K562 (cell line): ENCODE measurements at regions not wholly inside any gene's neighbourhood (a gene's known extent, or its start where the extent isn't known, plus 50 kb on each side); places are given as distances from the start of the nearest gene placed in this dataset.

Experiments
- ATAC-seq: fragments of 200-7000 bp; cut with Tn5 transposase; 3 replicates; pipeline ENCODE4 v1.9.1; 2020; ENCODE audit warnings: moderate library complexity
- BruUV-seq: library from RNA; stranded (reverse); fragments of 400-500 nt; replicated peaks from 2 replicates; lab custom pipeline; 2021; lab: Mats Ljungman, UMichigan
- CTCF ChIA-PET: fragments of 300-600 bp; formaldehyde crosslinking; extraction: SDS; loops from one replicate; lab custom pipeline; 2021; ENCODE audit warnings: low intra/inter-chr PET ratio; lab: Yijun Ruan, JAX
- POLR2A ChIA-PET: fragments of 300-600, 350-650 bp; sonication (Branson Sonifier 250); formaldehyde crosslinking; extraction: SDS; loops from one replicate; lab custom pipeline; 2021; ENCODE audit warnings: antibody characterized with exemption, inconsistent platforms; lab: Yijun Ruan, JAX
- DNase-seq, 4 experiments: peaks; one replicate each; pipeline versions ENCODE4 v3.0.0 to v3.0.0-alpha.2; 2011 to 2018; ENCODE audit warnings: low spot score in 3 of 4, mixed read lengths in 3 of 4; ENCODE audit errors: extremely low read depth in 1 of 4
- FAIRE-seq: peaks from 2 replicates; lab custom pipeline; 2011; peaks lifted over from hg19 to GRCh38; lab: Jason Lieb, UNC
- H2AFZ ChIP-seq: 2 replicates; pipeline ENCODE4 v1.6.0; 2011; ENCODE audit warnings: low read depth, low read length, control low read depth, inconsistent platforms
- H3K27ac ChIP-seq: fragments of 200-600 bp; 3 replicates; pipeline ENCODE4 v1.8.0; 2011; ENCODE audit warnings: low read depth, mild to moderate bottlenecking, control low read depth, inconsistent platforms, low read length, moderate library complexity, mixed read lengths; ENCODE audit errors: extremely low read depth
- H3K27me3 ChIP-seq, 2 experiments: fragments of 300-600 bp in 1 of 2; 2 replicates in 1 of 2; 3 replicates in 1 of 2; pipeline versions ENCODE4 v1.6.0 to v1.8.0; 2011; ENCODE audit warnings: inconsistent platforms in 2 of 2, low read length in 2 of 2, mild to moderate bottlenecking in 1 of 2, mixed read lengths in 1 of 2, moderate library complexity in 1 of 2; ENCODE audit not compliant: control insufficient read depth in 2 of 2, insufficient read depth in 2 of 2
- H3K36me3 ChIP-seq: fragments of 300-600 bp; 3 replicates; pipeline ENCODE4 v1.8.0; 2011; ENCODE audit warnings: mild to moderate bottlenecking, low read length, inconsistent platforms; ENCODE audit not compliant: control insufficient read depth, insufficient read depth
- H3K4me1 ChIP-seq, 2 experiments: fragments of 200-600 bp in 1 of 2; replicated peaks in 1 of 2; 2 replicates in 1 of 2; 3 replicates in 1 of 2; pipeline versions ENCODE4 v1.5.1 to v1.8.0; 2011; ENCODE audit warnings: inconsistent platforms in 2 of 2, low read length in 2 of 2, mild to moderate bottlenecking in 1 of 2, mixed read lengths in 1 of 2, moderate library complexity in 1 of 2; ENCODE audit not compliant: control insufficient read depth in 2 of 2, insufficient read depth in 2 of 2
- H3K4me2 ChIP-seq: 2 replicates; pipeline ENCODE4 v1.6.1; 2011; ENCODE audit warnings: low read length, control low read depth, inconsistent platforms, mixed read lengths; ENCODE audit not compliant: insufficient read depth
- H3K4me3 ChIP-seq: fragments of 200-600 bp; sonication (generic), shearing (Covaris generic); 2 replicates; pipeline ENCODE4 v1.5.1; 2016; ENCODE audit warnings: control low read depth, inconsistent platforms
- H3K79me2 ChIP-seq: fragments of 200-600 bp; 3 replicates; pipeline ENCODE4 v1.8.0; 2011; ENCODE audit warnings: low read length, inconsistent platforms; ENCODE audit not compliant: control insufficient read depth, insufficient read depth
- H3K9ac ChIP-seq, 2 experiments: 2 replicates each; pipeline versions ENCODE4 v1.6.0 to v1.6.1; 2011; ENCODE audit warnings: low read depth in 2 of 2, low read length in 2 of 2, control low read depth in 1 of 2, inconsistent platforms in 1 of 2, mild to moderate bottlenecking in 1 of 2, mixed read lengths in 1 of 2; ENCODE audit not compliant: insufficient read depth in 1 of 2
- H3K9me1 ChIP-seq: one replicate; pipeline ENCODE4 v1.6.0; 2011; ENCODE audit warnings: inconsistent platforms, mild to moderate bottlenecking, low read length, moderate library complexity; ENCODE audit not compliant: control insufficient read depth, insufficient read depth
- H3K9me3 ChIP-seq: replicated peaks from 2 replicates; pipeline ENCODE4 v1.5.1; 2011; ENCODE audit warnings: low read depth, low read length, inconsistent platforms; ENCODE audit not compliant: control insufficient read depth, insufficient read depth
- H4K20me1 ChIP-seq: replicated peaks from 2 replicates; pipeline ENCODE4 v1.6.1; 2011; ENCODE audit warnings: low read length, inconsistent platforms, mixed read lengths; ENCODE audit not compliant: control insufficient read depth, insufficient read depth
- GATA2 ChIP-seq: sonication (generic); formaldehyde crosslinking; IDR thresholded peaks from 2 replicates; pipeline ENCODE4 v1.4.0; 2020; ENCODE audit warnings: mild to moderate bottlenecking, missing genetic modification reagents
- HSF4 ChIP-seq: fragments of 250-450 bp; sonication (Bioruptor Pico); IDR thresholded peaks from 2 replicates; pipeline ENCODE4 v2.1.2; 2022; ENCODE audit warnings: mild to moderate bottlenecking, moderate library complexity, borderline replicate concordance
- NR3C1 ChIP-seq: sonication (generic); formaldehyde crosslinking; IDR thresholded peaks from 2 replicates; pipeline ENCODE4 v1.8.1; 2022; ENCODE audit warnings: missing genetic modification reagents
- PCBP2 ChIP-seq: fragments of 200-400 bp; formaldehyde crosslinking; IDR thresholded peaks from 2 replicates; pipeline ENCODE4 v1.6.1; 2018; ENCODE audit warnings: low read length, low read depth, mild to moderate bottlenecking, moderate library complexity; ENCODE audit not compliant: poor library complexity, severe bottlenecking
- ZNF444 ChIP-seq: fragments of 250-450 bp; sonication (Bioruptor Pico); IDR thresholded peaks from 2 replicates; pipeline ENCODE4 v1.4.0; 2020; ENCODE audit warnings: mild to moderate bottlenecking, moderate library complexity
- ZNF707 ChIP-seq: fragments of 250-450 bp; sonication (Bioruptor Pico); conservative IDR thresholded peaks from 2 replicates; pipeline ENCODE4 v1.8.0; 2022; ENCODE audit warnings: inconsistent platforms, mild to moderate bottlenecking, moderate library complexity
- WGBS: fragments of 100-300 bp; shearing (Covaris generic); methylation state at CpG from one replicate; pipeline ENCODE4 v1.1.6; 2016; ENCODE audit warnings: low coverage, mixed read lengths; ENCODE audit not compliant: insufficient coverage; ENCODE audit errors: missing lambda C conversion rate; 5-methylcytosine and 5-hydroxymethylcytosine counted together
- in situ Hi-C: fragments of 300-500 bp; cut with MboI; formaldehyde crosslinking; loops from 4 replicates; pipeline ENCODE4 v1.15.0; 2018; ENCODE audit warnings: inconsistent platforms, mixed read lengths
- intact Hi-C: fragments of 100-400 bp; cut with micrococcal nuclease; formaldehyde crosslinking; loops from 2 replicates; pipeline ENCODE4 v1.14.2; 2022
- TF ChIP-seq, protein P1 (sequence below), 2 experiments: fragments of 450-650 bp in 1 of 2; sonication (generic) in 1 of 2; formaldehyde crosslinking in 1 of 2; IDR thresholded peaks; 2 replicates each; pipeline versions ENCODE4 v1.7.1 to v1.9.0; 2016 to 2022; ENCODE audit warnings: inconsistent platforms in 1 of 2, mild to moderate bottlenecking in 1 of 2, missing genetic modification reagents in 1 of 2
- TF ChIP-seq, protein P2 (sequence below): fragments of 250-450 bp; sonication (Bioruptor Pico); IDR thresholded peaks from 2 replicates; pipeline ENCODE4 v1.4.0; 2020; ENCODE audit warnings: mild to moderate bottlenecking, moderate library complexity
- TF ChIP-seq, protein P3 (sequence below): IDR thresholded peaks from 3 replicates; pipeline ENCODE4 v1.6.1; 2011; ENCODE audit warnings: borderline replicate concordance, mild to moderate bottlenecking, moderate library complexity; ENCODE audit not compliant: insufficient read length; ENCODE audit errors: extremely low read depth

DNA sequence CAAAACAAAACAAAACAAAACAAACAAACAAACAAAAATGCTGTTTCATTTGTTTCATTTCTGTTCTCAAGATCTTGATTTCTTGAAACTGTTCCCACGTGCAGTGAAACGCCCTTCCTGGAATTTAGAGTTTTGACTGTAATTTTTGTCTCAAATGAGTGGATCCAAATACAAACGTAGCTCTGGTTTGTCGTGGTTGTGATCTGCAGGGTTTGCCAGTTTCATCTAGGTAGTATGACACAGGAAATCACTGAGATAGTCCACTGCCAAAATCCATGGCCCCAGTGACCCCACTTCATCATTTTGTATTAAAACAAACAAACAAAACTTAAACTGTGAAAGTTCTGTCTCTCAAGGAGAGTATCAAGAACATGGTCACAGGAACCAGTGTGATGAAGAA, 838.6 kb downstream of the BCL11B start:
- Histone ChIP-seq H3K9me3 (no peaks in the 10 kb centered on the region), H3K79me2 (no peaks in the 10 kb centered on the region), H3K9me1 (no peaks in the 10 kb centered on the region), H3K27me3 (no peaks in the 10 kb centered on the region), H3K36me3 (no peaks in the 10 kb centered on the region), H3K4me3 (no peak overlapping the region), H4K20me1 (no peaks in the 10 kb centered on the region), H3K4me1 (no peaks in the 10 kb centered on the region), H3K9ac (no peak overlapping the region), H2AFZ (no peak overlapping the region), H3K4me2 (no peak overlapping the region), H3K27ac (no peak overlapping the region)
- ATAC-seq (no peak), FAIRE-seq (no peak), DNase-seq (no peak)
- no TSS peak for BruUV-seq
- in situ Hi-C loops, result no loop called here
- 0% methylated on average over 4 of the region's 4 CpGs for WGBS
- ChIA-PET POLR2A (no interaction called here), CTCF (no interaction called here)
- intact Hi-C loops, result no loop called here
- TF ChIP-seq, protein P1, sequence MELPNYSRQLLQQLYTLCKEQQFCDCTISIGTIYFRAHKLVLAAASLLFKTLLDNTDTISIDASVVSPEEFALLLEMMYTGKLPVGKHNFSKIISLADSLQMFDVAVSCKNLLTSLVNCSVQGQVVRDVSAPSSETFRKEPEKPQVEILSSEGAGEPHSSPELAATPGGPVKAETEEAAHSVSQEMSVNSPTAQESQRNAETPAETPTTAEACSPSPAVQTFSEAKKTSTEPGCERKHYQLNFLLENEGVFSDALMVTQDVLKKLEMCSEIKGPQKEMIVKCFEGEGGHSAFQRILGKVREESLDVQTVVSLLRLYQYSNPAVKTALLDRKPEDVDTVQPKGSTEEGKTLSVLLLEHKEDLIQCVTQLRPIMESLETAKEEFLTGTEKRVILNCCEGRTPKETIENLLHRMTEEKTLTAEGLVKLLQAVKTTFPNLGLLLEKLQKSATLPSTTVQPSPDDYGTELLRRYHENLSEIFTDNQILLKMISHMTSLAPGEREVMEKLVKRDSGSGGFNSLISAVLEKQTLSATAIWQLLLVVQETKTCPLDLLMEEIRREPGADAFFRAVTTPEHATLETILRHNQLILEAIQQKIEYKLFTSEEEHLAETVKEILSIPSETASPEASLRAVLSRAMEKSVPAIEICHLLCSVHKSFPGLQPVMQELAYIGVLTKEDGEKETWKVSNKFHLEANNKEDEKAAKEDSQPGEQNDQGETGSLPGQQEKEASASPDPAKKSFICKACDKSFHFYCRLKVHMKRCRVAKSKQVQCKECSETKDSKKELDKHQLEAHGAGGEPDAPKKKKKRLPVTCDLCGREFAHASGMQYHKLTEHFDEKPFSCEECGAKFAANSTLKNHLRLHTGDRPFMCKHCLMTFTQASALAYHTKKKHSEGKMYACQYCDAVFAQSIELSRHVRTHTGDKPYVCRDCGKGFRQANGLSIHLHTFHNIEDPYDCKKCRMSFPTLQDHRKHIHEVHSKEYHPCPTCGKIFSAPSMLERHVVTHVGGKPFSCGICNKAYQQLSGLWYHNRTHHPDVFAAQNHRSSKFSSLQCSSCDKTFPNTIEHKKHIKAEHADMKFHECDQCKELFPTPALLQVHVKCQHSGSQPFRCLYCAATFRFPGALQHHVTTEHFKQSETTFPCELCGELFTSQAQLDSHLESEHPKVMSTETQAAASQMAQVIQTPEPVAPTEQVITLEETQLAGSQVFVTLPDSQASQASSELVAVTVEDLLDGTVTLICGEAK (IDR thresholded peaks at IDR 0.05), result no peak
- TF ChIP-seq, protein P1 (CRISPR knock-in tag; IDR thresholded peaks at IDR 0.05), result no peak
- no peak for TF ChIP-seq GATA2
- TF ChIP-seq, protein P2, sequence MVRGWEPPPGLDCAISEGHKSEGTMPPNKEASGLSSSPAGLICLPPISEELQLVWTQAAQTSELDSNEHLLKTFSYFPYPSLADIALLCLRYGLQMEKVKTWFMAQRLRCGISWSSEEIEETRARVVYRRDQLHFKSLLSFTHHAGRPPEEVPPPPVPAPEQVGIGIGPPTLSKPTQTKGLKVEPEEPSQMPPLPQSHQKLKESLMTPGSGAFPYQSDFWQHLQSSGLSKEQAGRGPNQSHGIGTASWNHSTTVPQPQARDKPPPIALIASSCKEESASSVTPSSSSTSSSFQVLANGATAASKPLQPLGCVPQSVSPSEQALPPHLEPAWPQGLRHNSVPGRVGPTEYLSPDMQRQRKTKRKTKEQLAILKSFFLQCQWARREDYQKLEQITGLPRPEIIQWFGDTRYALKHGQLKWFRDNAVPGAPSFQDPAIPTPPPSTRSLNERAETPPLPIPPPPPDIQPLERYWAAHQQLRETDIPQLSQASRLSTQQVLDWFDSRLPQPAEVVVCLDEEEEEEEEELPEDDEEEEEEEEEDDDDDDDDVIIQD (CRISPR knock-in tag), result no peak
- TF ChIP-seq, protein P3, sequence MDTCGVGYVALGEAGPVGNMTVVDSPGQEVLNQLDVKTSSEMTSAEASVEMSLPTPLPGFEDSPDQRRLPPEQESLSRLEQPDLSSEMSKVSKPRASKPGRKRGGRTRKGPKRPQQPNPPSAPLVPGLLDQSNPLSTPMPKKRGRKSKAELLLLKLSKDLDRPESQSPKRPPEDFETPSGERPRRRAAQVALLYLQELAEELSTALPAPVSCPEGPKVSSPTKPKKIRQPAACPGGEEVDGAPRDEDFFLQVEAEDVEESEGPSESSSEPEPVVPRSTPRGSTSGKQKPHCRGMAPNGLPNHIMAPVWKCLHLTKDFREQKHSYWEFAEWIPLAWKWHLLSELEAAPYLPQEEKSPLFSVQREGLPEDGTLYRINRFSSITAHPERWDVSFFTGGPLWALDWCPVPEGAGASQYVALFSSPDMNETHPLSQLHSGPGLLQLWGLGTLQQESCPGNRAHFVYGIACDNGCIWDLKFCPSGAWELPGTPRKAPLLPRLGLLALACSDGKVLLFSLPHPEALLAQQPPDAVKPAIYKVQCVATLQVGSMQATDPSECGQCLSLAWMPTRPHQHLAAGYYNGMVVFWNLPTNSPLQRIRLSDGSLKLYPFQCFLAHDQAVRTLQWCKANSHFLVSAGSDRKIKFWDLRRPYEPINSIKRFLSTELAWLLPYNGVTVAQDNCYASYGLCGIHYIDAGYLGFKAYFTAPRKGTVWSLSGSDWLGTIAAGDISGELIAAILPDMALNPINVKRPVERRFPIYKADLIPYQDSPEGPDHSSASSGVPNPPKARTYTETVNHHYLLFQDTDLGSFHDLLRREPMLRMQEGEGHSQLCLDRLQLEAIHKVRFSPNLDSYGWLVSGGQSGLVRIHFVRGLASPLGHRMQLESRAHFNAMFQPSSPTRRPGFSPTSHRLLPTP, result no peak
- TF ChIP-seq PCBP2, result no peak
- no peak for TF ChIP-seq ZNF444 (CRISPR knock-in tag)
- no peak for TF ChIP-seq HSF4 (CRISPR knock-in tag)
- no peak for TF ChIP-seq NR3C1 (CRISPR knock-in tag)
- TF ChIP-seq ZNF707 (CRISPR knock-in tag), result no peak
